Left renal pelvis (tissue), 4 donors: ENCODE measurements at regions not wholly inside any gene's neighbourhood (a gene's known extent, or its start where the extent isn't known, plus 50 kb on each side); places are given as distances from the start of the nearest gene placed in this dataset.
"Not testable (repeated sequence)": the region's sequence is repeated elsewhere in the genome, so short reads cannot be mapped to it uniquely, and the experiment has no call there.

Experiments used
- DNase-seq, 4 donors: peaks; one replicate each; pipeline ENCODE4 v3.0.0-alpha.2; 2013; ENCODE audit warnings: low read depth in 4 of 4, low spot score in 3 of 4

GRCh38 chr21:22136740-22137139 is 1138.5 kb downstream of the NCAM2 start:
- DNase-seq = no peak

GRCh38 chr21:22138297-22139016 is 1140.2 kb downstream of the NCAM2 start:
- no peak for DNase-seq

GRCh38 chr21:22145545-22145944 is 1147.3 kb downstream of the NCAM2 start:
- no peak for DNase-seq

- no peak for DNase-seq
Observed at GRCh38 chr21:22154579-22155274, 1156.5 kb downstream of the NCAM2 start.

GRCh38 chr21:22164912-22165311 is 1166.7 kb downstream of the NCAM2 start:
- no peak for DNase-seq

GRCh38 chr21:22174746-22175145 is 1176.5 kb downstream of the NCAM2 start:
- no peak for DNase-seq

- DNase-seq = no peak
Observed at GRCh38 chr21:22189278-22189677, 1191.1 kb downstream of the NCAM2 start.

- no peak for DNase-seq
Observed at GRCh38 chr21:22191581-22191980, 1193.4 kb downstream of the NCAM2 start.

- DNase-seq = no peak
Observed at GRCh38 chr21:22192766-22193165, 1194.6 kb downstream of the NCAM2 start.

GRCh38 chr21:22194986-22195385 is 1196.8 kb downstream of the NCAM2 start:
- DNase-seq = not testable (repeated sequence)

GRCh38 chr21:22200378-22201092 is 1202.3 kb downstream of the NCAM2 start:
- DNase-seq = no peak

GRCh38 chr21:22201126-22201525 is 1202.9 kb downstream of the NCAM2 start:
- DNase-seq = no peak

GRCh38 chr21:22201669-22202068 is 1203.5 kb downstream of the NCAM2 start:
- DNase-seq = no peak

- no peak for DNase-seq
Observed at GRCh38 chr21:22209304-22209700, 1211.1 kb downstream of the NCAM2 start.

GRCh38 chr21:22211943-22212342 is 1213.7 kb downstream of the NCAM2 start:
- DNase-seq = no peak

GRCh38 chr21:22223385-22223784 is 1225.2 kb downstream of the NCAM2 start:
- DNase-seq = no peak

GRCh38 chr21:22224261-22224660 is 1226.1 kb downstream of the NCAM2 start:
- no peak for DNase-seq

- DNase-seq = no peak
Observed at GRCh38 chr21:22225299-22225698, 1227.1 kb downstream of the NCAM2 start.

GRCh38 chr21:22231013-22231412 is 1232.8 kb downstream of the NCAM2 start:
- DNase-seq = no peak

- DNase-seq = no peak
Observed at GRCh38 chr21:22235866-22236590, 1237.8 kb downstream of the NCAM2 start.

GRCh38 chr21:22244516-22244915 is 1246.3 kb downstream of the NCAM2 start:
- no peak for DNase-seq
